ENCODE measurements at regions not wholly inside any gene's neighbourhood (a gene's known extent, or its start where the extent isn't known, plus 50 kb on each side); places are given as distances from the start of the nearest gene placed in this dataset.

DNA sequence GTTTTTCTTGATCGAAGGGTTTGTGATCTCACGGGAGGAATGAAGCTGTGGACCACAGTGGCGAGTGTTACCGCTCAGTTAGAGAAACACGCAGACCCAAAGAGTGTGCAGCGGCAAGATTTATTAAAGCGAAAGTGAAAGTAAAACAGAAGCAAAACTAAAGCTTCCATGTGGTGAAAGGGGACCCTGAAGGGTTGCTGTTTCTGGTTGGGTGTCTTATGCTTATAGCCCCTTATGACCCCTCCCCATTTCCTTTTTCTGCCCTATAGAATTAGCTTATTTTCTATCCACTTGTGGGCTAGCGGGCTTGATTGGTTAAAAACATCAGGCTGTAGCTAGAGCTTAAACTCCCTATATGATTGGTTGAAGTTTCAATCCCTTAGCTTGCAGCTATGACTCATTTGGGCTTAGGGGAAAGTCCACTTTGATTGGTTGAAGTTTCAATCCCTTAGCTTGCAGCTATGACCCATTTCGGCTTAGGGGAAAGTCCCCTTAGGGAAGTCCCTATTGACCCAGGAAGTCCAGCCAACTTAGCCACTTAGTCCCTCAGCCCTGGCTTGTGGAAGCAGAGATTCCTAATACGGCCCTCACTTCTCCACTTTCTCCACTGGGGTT, 171.2 kb upstream of the NWD2 start:
- DNase-seq (ENCODE audit: low read depth, low spot score) = no peak
- H3K27me3 ChIP-seq (ENCODE audit: insufficient read depth, insufficient read length) = no peaks in the 10 kb centered on the region
- no peak for TF ChIP-seq SUZ12 (IDR thresholded peaks at IDR 0.05; ENCODE audit: extremely low read depth, insufficient read depth, insufficient read length)
- no peak for TF ChIP-seq ZNF274 (IDR thresholded peaks at IDR 0.05; ENCODE audit: low read depth, low read length)
- TF ChIP-seq YY1 (IDR thresholded peaks at IDR 0.05; ENCODE audit: insufficient read depth, insufficient read length) = no peak

DNA sequence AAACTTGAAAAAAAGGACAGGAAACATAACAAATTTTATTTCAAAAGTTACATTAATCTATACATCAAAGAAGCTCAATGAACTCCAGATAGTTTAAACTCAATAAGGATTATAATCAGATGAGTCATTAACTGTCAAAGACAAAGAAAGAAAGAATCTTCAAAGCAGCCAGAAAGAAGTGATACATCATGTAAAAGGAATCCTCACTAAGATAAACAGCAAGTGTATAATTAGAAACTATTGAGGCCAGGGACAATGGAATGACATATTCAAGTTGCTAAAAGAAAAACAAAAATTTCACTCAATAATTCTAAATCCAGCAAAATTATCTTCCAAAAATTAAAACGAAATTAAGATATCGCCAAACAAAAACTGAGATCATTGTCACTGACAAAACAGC, 161.6 kb upstream of the NWD2 start:
- H3K27me3 ChIP-seq (ENCODE audit: insufficient read depth, insufficient read length) = no peaks in the 10 kb centered on the region
- no peaks in the 10 kb centered on the region for H3K36me3 ChIP-seq (ENCODE audit: insufficient read depth, insufficient read length, low read length)
- H3K9me3 ChIP-seq (ENCODE audit: insufficient read depth, low read length) = 0 out of 2 replicates have a peak, but pooled peaks cover 4% of the 10 kb centered on the region
- no peak overlapping the region for H3K9ac ChIP-seq (ENCODE audit: insufficient read length, low read depth)
- H3K4me1 ChIP-seq (ENCODE audit: insufficient read depth, insufficient read length) = no peaks in the 10 kb centered on the region
- no peak overlapping the region for H3K4me3 ChIP-seq (ENCODE audit: insufficient read length, low read depth)
- no peak for DNase-seq (ENCODE audit: low read depth, low spot score)
- TF ChIP-seq YY1 (IDR thresholded peaks at IDR 0.05; ENCODE audit: insufficient read depth, insufficient read length) = no peak
- no peak for TF ChIP-seq SUZ12 (IDR thresholded peaks at IDR 0.05; ENCODE audit: extremely low read depth, insufficient read depth, insufficient read length)
- TF ChIP-seq ZNF274 (IDR thresholded peaks at IDR 0.05; ENCODE audit: low read depth, low read length) = no peak

More for the DNA sequence above, 171.2 kb upstream of the NWD2 start:
- H3K4me1 ChIP-seq (ENCODE audit: insufficient read depth, insufficient read length) = no peaks in the 10 kb centered on the region
- no peaks in the 10 kb centered on the region for H3K9me3 ChIP-seq (ENCODE audit: insufficient read depth, low read length)
- H3K9ac ChIP-seq (ENCODE audit: insufficient read length, low read depth) = no peak overlapping the region
- H3K4me3 ChIP-seq (ENCODE audit: insufficient read length, low read depth) = no peak overlapping the region
- no peaks in the 10 kb centered on the region for H3K36me3 ChIP-seq (ENCODE audit: insufficient read depth, insufficient read length, low read length)

DNA sequence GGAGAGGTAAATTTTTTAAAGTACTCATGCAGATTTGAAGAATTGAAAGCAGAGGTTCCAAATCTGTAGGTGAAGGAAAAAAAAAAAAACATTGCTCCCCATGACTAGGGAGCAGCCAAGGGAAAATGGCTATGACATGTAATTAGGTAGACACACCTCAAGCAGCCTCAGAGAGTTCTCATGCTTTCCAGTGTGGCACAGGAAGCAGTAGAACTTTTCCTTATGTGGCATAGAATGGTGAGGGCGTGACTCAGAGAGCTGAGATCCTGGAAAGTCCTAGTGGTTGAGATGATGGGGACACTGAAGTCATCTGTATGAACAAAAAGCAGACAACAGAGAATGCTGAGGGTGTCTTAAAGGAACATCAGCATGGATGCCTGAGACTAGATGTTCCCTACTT, 148.6 kb upstream of the NWD2 start:
- Histone ChIP-seq H3K36me3 (ENCODE audit: insufficient read depth, insufficient read length, low read length) (no peaks in the 10 kb centered on the region), H3K4me1 (ENCODE audit: insufficient read depth, insufficient read length) (no peaks in the 10 kb centered on the region), H3K9me3 (ENCODE audit: insufficient read depth, low read length) (no peaks in the 10 kb centered on the region), H3K27me3 (ENCODE audit: insufficient read depth, insufficient read length) (no peaks in the 10 kb centered on the region), H3K9ac (ENCODE audit: insufficient read length, low read depth) (no peak overlapping the region), H3K4me3 (ENCODE audit: insufficient read length, low read depth) (no peak overlapping the region)
- no peak for DNase-seq (ENCODE audit: low read depth, low spot score)
- no peak for TF ChIP-seq YY1 (IDR thresholded peaks at IDR 0.05; ENCODE audit: insufficient read depth, insufficient read length)
- TF ChIP-seq SUZ12 (IDR thresholded peaks at IDR 0.05; ENCODE audit: extremely low read depth, insufficient read depth, insufficient read length) = no peak
- no peak for TF ChIP-seq ZNF274 (IDR thresholded peaks at IDR 0.05; ENCODE audit: low read depth, low read length)

DNA sequence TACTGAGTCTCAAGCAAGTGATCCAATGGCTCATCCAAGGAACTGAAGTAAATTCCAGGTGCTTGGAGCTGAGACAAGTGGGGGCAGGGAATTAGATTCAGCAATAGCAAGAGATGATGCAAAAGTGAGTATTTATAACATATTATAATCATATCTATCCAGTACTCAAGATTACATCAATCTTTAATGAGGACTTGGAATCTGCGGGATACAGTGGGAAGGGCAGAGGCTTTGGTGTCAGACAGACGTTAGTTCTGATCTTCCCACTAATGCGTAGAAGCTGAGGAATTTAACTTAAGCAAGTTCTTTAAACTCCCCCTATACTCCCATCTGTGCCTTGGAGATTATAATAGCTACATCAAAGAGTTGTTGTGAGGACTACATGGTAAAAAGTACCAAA, 143.4 kb upstream of the NWD2 start:
- no peak for DNase-seq (ENCODE audit: low read depth, low spot score)
- no peak overlapping the region for H3K4me3 ChIP-seq (ENCODE audit: insufficient read length, low read depth)
- no peaks in the 10 kb centered on the region for H3K9me3 ChIP-seq (ENCODE audit: insufficient read depth, low read length)
- no peaks in the 10 kb centered on the region for H3K36me3 ChIP-seq (ENCODE audit: insufficient read depth, insufficient read length, low read length)
- TF ChIP-seq YY1 (IDR thresholded peaks at IDR 0.05; ENCODE audit: insufficient read depth, insufficient read length) (no peak), ZNF274 (IDR thresholded peaks at IDR 0.05; ENCODE audit: low read depth, low read length) (no peak), SUZ12 (IDR thresholded peaks at IDR 0.05; ENCODE audit: extremely low read depth, insufficient read depth, insufficient read length) (no peak)
- H3K9ac ChIP-seq (ENCODE audit: insufficient read length, low read depth) = no peak overlapping the region
- no peaks in the 10 kb centered on the region for H3K27me3 ChIP-seq (ENCODE audit: insufficient read depth, insufficient read length)
- no peaks in the 10 kb centered on the region for H3K4me1 ChIP-seq (ENCODE audit: insufficient read depth, insufficient read length)

DNA sequence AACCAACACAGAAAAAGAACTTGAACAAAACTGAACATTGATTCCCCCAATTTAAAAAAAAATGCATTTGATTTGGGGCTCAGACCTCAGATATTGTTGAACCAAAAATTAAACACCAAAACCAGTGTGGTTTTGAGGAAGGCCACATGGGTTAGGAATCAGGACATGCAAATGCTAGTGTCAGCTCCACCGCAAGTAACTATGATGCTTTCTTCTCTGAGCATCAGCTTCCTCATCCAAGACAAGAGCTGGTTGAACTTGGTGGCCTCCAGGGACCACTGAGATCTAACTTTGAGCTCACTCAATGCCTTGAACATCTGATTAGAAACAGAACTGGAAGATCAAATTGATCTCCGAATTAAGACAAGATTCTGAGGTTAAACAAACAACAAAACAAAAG, 142.9 kb upstream of the NWD2 start:
- H3K36me3 ChIP-seq (ENCODE audit: insufficient read depth, insufficient read length, low read length) = no peaks in the 10 kb centered on the region
- no peaks in the 10 kb centered on the region for H3K27me3 ChIP-seq (ENCODE audit: insufficient read depth, insufficient read length)
- no peaks in the 10 kb centered on the region for H3K4me1 ChIP-seq (ENCODE audit: insufficient read depth, insufficient read length)
- H3K9me3 ChIP-seq (ENCODE audit: insufficient read depth, low read length) = no peaks in the 10 kb centered on the region
- no peak for TF ChIP-seq ZNF274 (IDR thresholded peaks at IDR 0.05; ENCODE audit: low read depth, low read length)
- no peak for TF ChIP-seq YY1 (IDR thresholded peaks at IDR 0.05; ENCODE audit: insufficient read depth, insufficient read length)
- no peak for TF ChIP-seq SUZ12 (IDR thresholded peaks at IDR 0.05; ENCODE audit: extremely low read depth, insufficient read depth, insufficient read length)
- no peak overlapping the region for H3K9ac ChIP-seq (ENCODE audit: insufficient read length, low read depth)
- no peak for DNase-seq (ENCODE audit: low read depth, low spot score)
- no peak overlapping the region for H3K4me3 ChIP-seq (ENCODE audit: insufficient read length, low read depth)

DNA sequence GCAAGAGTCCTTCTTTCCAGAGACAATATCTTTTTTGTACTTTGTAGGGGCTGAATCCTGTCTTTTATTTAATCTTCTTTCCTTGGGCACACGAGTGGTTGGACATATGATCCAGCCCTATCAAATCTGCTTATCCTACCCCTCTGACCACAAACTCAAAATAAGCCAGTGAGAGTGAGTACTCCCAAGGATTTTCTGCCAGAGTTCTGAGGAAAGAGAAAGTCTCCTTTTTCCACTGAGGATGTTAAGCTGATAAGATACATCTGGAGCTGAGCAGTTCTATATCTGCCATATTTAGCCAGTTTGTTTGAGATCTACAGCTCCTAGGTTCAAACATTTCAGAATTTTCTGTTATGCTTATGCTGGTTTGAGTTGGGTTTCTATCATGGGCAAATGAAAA, 134.8 kb upstream of the NWD2 start:
- DNase-seq (ENCODE audit: low read depth, low spot score) = no peak
- no peak for TF ChIP-seq SUZ12 (IDR thresholded peaks at IDR 0.05; ENCODE audit: extremely low read depth, insufficient read depth, insufficient read length)
- TF ChIP-seq ZNF274 (IDR thresholded peaks at IDR 0.05; ENCODE audit: low read depth, low read length) = no peak
- no peak for TF ChIP-seq YY1 (IDR thresholded peaks at IDR 0.05; ENCODE audit: insufficient read depth, insufficient read length)
- H3K4me3 ChIP-seq (ENCODE audit: insufficient read length, low read depth) = no peak overlapping the region
- H3K9ac ChIP-seq (ENCODE audit: insufficient read length, low read depth) = no peak overlapping the region
- H3K4me1 ChIP-seq (ENCODE audit: insufficient read depth, insufficient read length) = no peaks in the 10 kb centered on the region
- no peaks in the 10 kb centered on the region for H3K27me3 ChIP-seq (ENCODE audit: insufficient read depth, insufficient read length)
- no peaks in the 10 kb centered on the region for H3K9me3 ChIP-seq (ENCODE audit: insufficient read depth, low read length)
- H3K36me3 ChIP-seq (ENCODE audit: insufficient read depth, insufficient read length, low read length) = no peaks in the 10 kb centered on the region

DNA sequence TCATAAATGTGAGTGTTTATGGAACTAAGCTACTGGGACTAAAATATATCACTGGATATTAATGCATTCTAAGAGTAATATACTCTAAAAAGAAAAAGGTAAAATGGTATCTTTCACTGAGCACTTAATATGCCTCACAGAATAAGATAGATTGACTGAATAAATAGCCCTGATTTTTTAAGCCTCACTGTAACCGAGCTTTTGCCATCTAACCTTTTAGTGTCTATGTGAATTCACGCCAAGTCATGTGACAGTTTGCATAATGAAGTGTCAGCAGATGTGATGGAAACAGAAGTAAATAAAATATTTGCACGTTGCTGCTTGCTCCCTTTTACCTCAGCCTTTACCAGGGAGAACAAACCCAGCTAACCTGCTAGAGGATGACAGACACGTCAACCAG, 119.7 kb upstream of the NWD2 start:
- no peaks in the 10 kb centered on the region for H3K27me3 ChIP-seq (ENCODE audit: insufficient read depth, insufficient read length)
- TF ChIP-seq SUZ12 (IDR thresholded peaks at IDR 0.05; ENCODE audit: extremely low read depth, insufficient read depth, insufficient read length) = no peak
- TF ChIP-seq YY1 (IDR thresholded peaks at IDR 0.05; ENCODE audit: insufficient read depth, insufficient read length) = no peak
- TF ChIP-seq ZNF274 (IDR thresholded peaks at IDR 0.05; ENCODE audit: low read depth, low read length) = no peak
- no peaks in the 10 kb centered on the region for H3K4me1 ChIP-seq (ENCODE audit: insufficient read depth, insufficient read length)
- DNase-seq (ENCODE audit: low read depth, low spot score) = no peak
- H3K9ac ChIP-seq (ENCODE audit: insufficient read length, low read depth) = no peak overlapping the region
- no peaks in the 10 kb centered on the region for H3K36me3 ChIP-seq (ENCODE audit: insufficient read depth, insufficient read length, low read length)
- H3K9me3 ChIP-seq (ENCODE audit: insufficient read depth, low read length) = no peaks in the 10 kb centered on the region
- no peak overlapping the region for H3K4me3 ChIP-seq (ENCODE audit: insufficient read length, low read depth)

Data from NT2/D1 (cell line).